ENCODE measurements at regions not wholly inside any gene's neighbourhood (a gene's known extent, or its start where the extent isn't known, plus 50 kb on each side); places are given as distances from the start of the nearest gene placed in this dataset.

- no peak for TF ChIP-seq CTCF (IDR thresholded peaks at IDR 0.05; ENCODE audit: control extremely low read depth in 1 of 3, insufficient read depth in 1 of 3, low read depth in 1 of 3, low read length in 3 of 3)
- TF ChIP-seq SIRT6 (IDR thresholded peaks at IDR 0.05; ENCODE audit: low read length), result no peak
- no peak for TF ChIP-seq RAD21 (IDR thresholded peaks at IDR 0.05 in 1 of 2, conservative IDR thresholded peaks at IDR 0.05 in 1 of 2; ENCODE audit: low read depth in 2 of 2, low read length in 2 of 2)
- TF ChIP-seq TBP (IDR thresholded peaks at IDR 0.05; ENCODE audit: low read depth, low read length), result no peak
- TF ChIP-seq JUND (IDR thresholded peaks at IDR 0.05; ENCODE audit: low read length), result no peak
- TF ChIP-seq RXRA (IDR thresholded peaks at IDR 0.05; ENCODE audit: insufficient read depth, low read depth, low read length), result no peak
- TF ChIP-seq POLR2AphosphoS5 (IDR thresholded peaks at IDR 0.05; ENCODE audit: low read depth, low read length), result no peak
- no peak for TF ChIP-seq ATF3 (IDR thresholded peaks at IDR 0.05; ENCODE audit: insufficient read depth, low read depth, low read length)
- no peak for TF ChIP-seq POLR2A (IDR thresholded peaks at IDR 0.05; ENCODE audit: control extremely low read depth in 1 of 2, low read depth in 2 of 2, low read length in 2 of 2)
- no peak for TF ChIP-seq HDAC2 (IDR thresholded peaks at IDR 0.05; ENCODE audit: borderline replicate concordance in 1 of 2, low read depth in 2 of 2, low read length in 2 of 2)
- TF ChIP-seq EP300 (IDR thresholded peaks at IDR 0.05; ENCODE audit: borderline replicate concordance in 1 of 2, low read depth in 2 of 2, low read length in 2 of 2), result no peak
- TF ChIP-seq SRF (IDR thresholded peaks at IDR 0.05; ENCODE audit: low read depth, low read length), result no peak
- no peak for TF ChIP-seq EZH2 (IDR thresholded peaks at IDR 0.05; ENCODE audit: low read depth, low read length, severe bottlenecking)
- TF ChIP-seq TCF12 (IDR thresholded peaks at IDR 0.05; ENCODE audit: low read depth, low read length), result no peak
Measured at GRCh38 chr2:240329116-240329665, 106.3 kb upstream of the GPC1 start.

Measured in H1 (cell line).